HEK293 (cell line): ENCODE measurements at regions not wholly inside any gene's neighbourhood (a gene's known extent, or its start where the extent isn't known, plus 50 kb on each side); places are given as distances from the start of the nearest gene placed in this dataset.

Experiments used
- CTCF ChIP-seq: fragments of 450-650 bp; formaldehyde crosslinking; IDR thresholded peaks from 2 replicates; pipeline ENCODE4 v1.5.1; 2016; ENCODE audit warnings: missing biosample characterization, missing genetic modification characterization
- INSM2 ChIP-seq: fragments of 450-650 bp; formaldehyde crosslinking; IDR thresholded peaks from 2 replicates; pipeline ENCODE4 v1.5.1; 2016; ENCODE audit warnings: missing biosample characterization, missing genetic modification characterization
- REST ChIP-seq: fragments of 450-650 bp; formaldehyde crosslinking; IDR thresholded peaks from 2 replicates; pipeline ENCODE4 v1.5.1; 2016; ENCODE audit warnings: missing biosample characterization, missing genetic modification characterization
- YY1 ChIP-seq: fragments of 450-650 bp; formaldehyde crosslinking; IDR thresholded peaks from 2 replicates; pipeline ENCODE4 v1.5.1; 2018; ENCODE audit warnings: missing biosample characterization, missing genetic modification characterization
- ZFP37 ChIP-seq: fragments of 450-650 bp; formaldehyde crosslinking; IDR thresholded peaks from 2 replicates; pipeline ENCODE4 v1.5.1; 2016; ENCODE audit warnings: missing biosample characterization, missing genetic modification characterization
- ZNF169 ChIP-seq: fragments of 450-650 bp; formaldehyde crosslinking; IDR thresholded peaks from 2 replicates; pipeline ENCODE4 v1.5.1; 2016; ENCODE audit warnings: missing biosample characterization, missing genetic modification characterization
- ZNF549 ChIP-seq: fragments of 450-650 bp; IDR thresholded peaks from 2 replicates; pipeline ENCODE4 v1.5.1; 2018; ENCODE audit warnings: missing biosample characterization, missing genetic modification characterization, mild to moderate bottlenecking, inconsistent platforms, moderate library complexity
- ZNF600 ChIP-seq: fragments of 450-650 bp; formaldehyde crosslinking; IDR thresholded peaks from 2 replicates; pipeline ENCODE4 v1.5.1; 2016; ENCODE audit warnings: missing biosample characterization, missing genetic modification characterization
- ZNF629 ChIP-seq: fragments of 450-650 bp; formaldehyde crosslinking; IDR thresholded peaks from 2 replicates; pipeline ENCODE4 v1.5.1; 2017; ENCODE audit warnings: missing biosample characterization, missing genetic modification characterization
- ZNF830 ChIP-seq: fragments of 450-650 bp; IDR thresholded peaks from 2 replicates; pipeline ENCODE4 v1.5.0; 2018; ENCODE audit warnings: missing biosample characterization, missing genetic modification characterization, low read depth, mild to moderate bottlenecking, moderate library complexity
- ZSCAN5A ChIP-seq: fragments of 450-650 bp; formaldehyde crosslinking; IDR thresholded peaks from 2 replicates; pipeline ENCODE4 v1.5.1; 2016; ENCODE audit warnings: missing biosample characterization, missing genetic modification characterization

GRCh38 chr20:59381689-59382088, 81.3 kb downstream of the EDN3 start:
- no peak for TF ChIP-seq ZFP37 (tag by site-specific recombination)
- TF ChIP-seq YY1 (tag by site-specific recombination): no peak
- no peak for TF ChIP-seq CTCF (tag by site-specific recombination)
- TF ChIP-seq ZNF600: no peak
- no peak for TF ChIP-seq ZNF629 (tag by site-specific recombination)
- no peak for TF ChIP-seq INSM2
- no peak for TF ChIP-seq ZNF169
- no peak for TF ChIP-seq ZNF549
- TF ChIP-seq ZSCAN5A (tag by site-specific recombination): no peak
- no peak for TF ChIP-seq ZNF830 (tag by site-specific recombination)
- no peak for TF ChIP-seq REST
